ENCODE measurements at regions not wholly inside any gene's neighbourhood (a gene's known extent, or its start where the extent isn't known, plus 50 kb on each side); places are given as distances from the start of the nearest gene placed in this dataset.

- DNase-seq (peak in 2 of 14 experiments; percentile 20 to 35), ATAC-seq (ENCODE audit: poor library complexity) (no peak)
- Histone ChIP-seq H3K27me3 (ENCODE audit: control insufficient read depth in 1 of 2, insufficient read depth in 2 of 2, low read length in 2 of 2) (peaks cover 0 to 3% of the 10 kb centered on the region in 2 experiments), H3K4me1 (ENCODE audit: insufficient read depth, low read length) (no peaks in the 10 kb centered on the region), H3K27ac (ENCODE audit: low read depth in 1 of 2, low read length in 2 of 2) (no peak overlapping the region), H3K4me3 (ENCODE audit: low read length) (no peak overlapping the region), H3K9me3 (ENCODE audit: control insufficient read depth in 1 of 2, insufficient read depth in 1 of 2, low read length in 2 of 2) (peaks cover 0 to 15% of the 10 kb centered on the region in 2 experiments), H3K36me3 (ENCODE audit: insufficient read depth, low read length) (no peaks in the 10 kb centered on the region)
- Mint-ChIP-seq H3K4me1 (ENCODE audit: low read depth) (no peaks in the 10 kb centered on the region), H3K27ac (no peak overlapping the region), H3K27me3 (peaks cover 21% of the 10 kb centered on the region), H3K36me3 (ENCODE audit: low read depth) (no peaks in the 10 kb centered on the region), H3K9me3 (peaks cover 8% of the 10 kb centered on the region), H3K4me3 (no peak overlapping the region)
- ChIA-PET CTCF (no interaction called here), POLR2A (no interaction called here)
- intact Hi-C loops (cut with DNase I, micrococcal nuclease): no loop called here
- TF ChIP-seq CTCF (IDR thresholded peaks at IDR 0.05): no peak
Observed at GRCh38 chr12:131452444-131452860, 258.4 kb upstream of the SFSWAP start.

- H3K4me3 ChIP-seq (ENCODE audit: low read length): no peak overlapping the region
- CTCF ChIA-PET: no interaction called here
- Mint-ChIP-seq H3K4me3 (no peak overlapping the region), H3K9me3 (peaks cover 8% of the 10 kb centered on the region), H3K4me1 (ENCODE audit: low read depth) (no peaks in the 10 kb centered on the region), H3K27me3 (peaks cover 36% of the 10 kb centered on the region), H3K36me3 (ENCODE audit: low read depth) (no peaks in the 10 kb centered on the region), H3K27ac (no peak overlapping the region)
- H3K4me1 ChIP-seq (ENCODE audit: insufficient read depth, low read length): no peaks in the 10 kb centered on the region
- peak; percentile 23 for TF ChIP-seq CTCF (IDR thresholded peaks at IDR 0.05)
- peaks cover 0 to 10% of the 10 kb centered on the region in 2 experiments for H3K9me3 ChIP-seq (ENCODE audit: control insufficient read depth in 1 of 2, insufficient read depth in 1 of 2, low read length in 2 of 2)
- ATAC-seq (ENCODE audit: poor library complexity): peak; percentile 86
- intact Hi-C loops (cut with DNase I, micrococcal nuclease): no loop called here
- H3K27me3 ChIP-seq (ENCODE audit: control insufficient read depth in 1 of 2, insufficient read depth in 2 of 2, low read length in 2 of 2): peaks cover 0 to 3% of the 10 kb centered on the region in 2 experiments
- no peak overlapping the region for H3K27ac ChIP-seq (ENCODE audit: low read depth in 1 of 2, low read length in 2 of 2)
- no peaks in the 10 kb centered on the region for H3K36me3 ChIP-seq (ENCODE audit: insufficient read depth, low read length)
- POLR2A ChIA-PET: no interaction called here
- peak in 7 of 14 experiments; percentile 5 to 18 (median 13) for DNase-seq
Observed at GRCh38 chr12:131454418-131455217, 256.3 kb upstream of the SFSWAP start.

GRCh38 chr12:131455218-131455506 lies 255.7 kb upstream of the SFSWAP start:
- intact Hi-C loops (cut with DNase I, micrococcal nuclease): no loop called here
- Histone ChIP-seq H3K27ac (ENCODE audit: low read depth in 1 of 2, low read length in 2 of 2) (no peak overlapping the region), H3K4me3 (ENCODE audit: low read length) (no peak overlapping the region), H3K27me3 (ENCODE audit: control insufficient read depth in 1 of 2, insufficient read depth in 2 of 2, low read length in 2 of 2) (peaks cover 0 to 3% of the 10 kb centered on the region in 2 experiments), H3K4me1 (ENCODE audit: insufficient read depth, low read length) (no peaks in the 10 kb centered on the region), H3K36me3 (ENCODE audit: insufficient read depth, low read length) (no peaks in the 10 kb centered on the region), H3K9me3 (ENCODE audit: control insufficient read depth in 1 of 2, insufficient read depth in 1 of 2, low read length in 2 of 2) (peaks cover 0 to 10% of the 10 kb centered on the region in 2 experiments)
- no peaks in the 10 kb centered on the region for H3K4me1 Mint-ChIP-seq (ENCODE audit: low read depth)
- H3K27ac Mint-ChIP-seq: no peak overlapping the region
- DNase-seq (no peak), ATAC-seq (ENCODE audit: poor library complexity) (no peak)
- no peaks in the 10 kb centered on the region for H3K36me3 Mint-ChIP-seq (ENCODE audit: low read depth)
- ChIA-PET CTCF (no interaction called here), POLR2A (no interaction called here)
- peaks cover 37% of the 10 kb centered on the region for H3K27me3 Mint-ChIP-seq
- H3K4me3 Mint-ChIP-seq: no peak overlapping the region
- no peak for TF ChIP-seq CTCF (IDR thresholded peaks at IDR 0.05)
- H3K9me3 Mint-ChIP-seq: peaks cover 8% of the 10 kb centered on the region
